Duodenal mucosa (tissue), 2 donors: ENCODE measurements at regions not wholly inside any gene's neighbourhood (a gene's known extent, or its start where the extent isn't known, plus 50 kb on each side); places are given as distances from the start of the nearest gene placed in this dataset.

Experiments
- H3K27ac ChIP-seq: one replicate; pipeline ENCODE4 v1.7.0; 2013; ENCODE audit warnings: low read depth, low read length
- H3K27me3 ChIP-seq, 2 donors: one replicate each; pipeline ENCODE4 v1.7.0; 2013; ENCODE audit warnings: low read length in 2 of 2, control low read depth in 1 of 2; ENCODE audit not compliant: insufficient read depth in 2 of 2, control insufficient read depth in 1 of 2
- H3K36me3 ChIP-seq, 2 donors: one replicate each; pipeline ENCODE4 v1.7.0; 2013; ENCODE audit warnings: low read length in 2 of 2, control low read depth in 1 of 2; ENCODE audit not compliant: insufficient read depth in 2 of 2, control insufficient read depth in 1 of 2
- H3K4me1 ChIP-seq, 2 donors: one replicate each; pipeline ENCODE4 v1.7.0; 2013; ENCODE audit warnings: low read length in 2 of 2, control low read depth in 1 of 2; ENCODE audit not compliant: insufficient read depth in 2 of 2, control insufficient read depth in 1 of 2
- H3K4me3 ChIP-seq, 2 donors: one replicate each; pipeline ENCODE4 v1.7.0; 2013; ENCODE audit warnings: low read length in 2 of 2, low read depth in 1 of 2
- H3K9ac ChIP-seq, 2 donors: one replicate each; pipeline ENCODE4 v1.7.0; 2013; ENCODE audit warnings: low read length in 2 of 2, low read depth in 1 of 2
- H3K9me3 ChIP-seq, 2 donors: one replicate each; pipeline ENCODE4 v1.7.0; 2013; ENCODE audit warnings: low read length in 2 of 2, control low read depth in 1 of 2; ENCODE audit not compliant: control insufficient read depth in 1 of 2

DNA sequence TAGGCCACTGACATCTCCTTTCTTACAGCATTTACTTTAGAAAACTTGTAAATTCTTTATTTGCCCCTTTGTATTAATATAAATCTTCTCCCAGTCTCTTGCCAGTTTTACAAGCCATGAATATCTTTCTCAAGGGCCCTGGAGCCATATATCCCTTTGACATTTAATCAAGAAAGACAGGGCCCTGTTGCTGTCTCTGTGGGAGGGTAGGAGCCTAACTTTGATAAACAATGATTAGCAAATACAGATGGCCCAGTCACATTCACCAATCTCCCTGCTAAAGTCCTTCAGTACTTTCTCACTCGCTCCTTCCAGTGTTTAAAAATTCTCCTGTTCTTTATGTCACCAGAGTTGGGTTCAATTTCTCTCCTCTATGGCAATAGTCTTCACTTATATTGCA, 479.8 kb upstream of the USP15 start:
- Histone ChIP-seq H3K27ac (no peak overlapping the region), H3K4me1 (no peaks in the 10 kb centered on the region), H3K9ac (no peak overlapping the region), H3K9me3 (peaks cover 0 to 2% of the 10 kb centered on the region in 2 donors), H3K36me3 (no peaks in the 10 kb centered on the region), H3K4me3 (no peak overlapping the region), H3K27me3 (no peaks in the 10 kb centered on the region)

DNA sequence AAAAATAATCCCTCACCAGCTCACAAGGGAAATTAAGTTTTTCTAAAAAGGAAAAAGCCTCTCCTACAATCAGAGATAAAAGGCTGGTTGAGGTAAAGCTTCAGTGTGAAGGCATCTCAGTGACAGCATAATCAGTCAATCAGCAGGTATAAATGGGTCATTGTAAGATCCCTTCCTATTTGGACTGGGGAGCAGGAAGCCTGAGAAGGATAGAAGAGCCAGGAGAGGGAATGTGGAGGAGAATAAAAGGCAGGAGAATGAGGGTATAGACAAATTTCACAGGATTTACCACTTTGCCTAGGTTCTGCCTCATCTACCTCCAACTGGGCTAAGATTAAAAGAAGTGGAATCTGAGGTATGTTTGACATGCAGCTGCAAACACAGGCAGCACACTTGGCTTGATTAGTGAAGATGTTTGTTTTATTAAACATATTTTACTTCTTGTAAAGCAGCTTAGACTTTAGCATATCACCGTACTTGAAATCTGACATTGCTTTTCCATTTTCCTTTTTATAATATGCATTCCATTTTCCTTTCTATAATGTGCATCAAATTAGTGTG, 479.1 kb upstream of the USP15 start:
- Histone ChIP-seq H3K9ac (no peak overlapping the region), H3K4me1 (no peaks in the 10 kb centered on the region), H3K9me3 (peaks cover 2 to 5% of the 10 kb centered on the region in 2 donors), H3K27me3 (no peaks in the 10 kb centered on the region), H3K27ac (no peak overlapping the region), H3K4me3 (no peak overlapping the region), H3K36me3 (no peaks in the 10 kb centered on the region)

DNA sequence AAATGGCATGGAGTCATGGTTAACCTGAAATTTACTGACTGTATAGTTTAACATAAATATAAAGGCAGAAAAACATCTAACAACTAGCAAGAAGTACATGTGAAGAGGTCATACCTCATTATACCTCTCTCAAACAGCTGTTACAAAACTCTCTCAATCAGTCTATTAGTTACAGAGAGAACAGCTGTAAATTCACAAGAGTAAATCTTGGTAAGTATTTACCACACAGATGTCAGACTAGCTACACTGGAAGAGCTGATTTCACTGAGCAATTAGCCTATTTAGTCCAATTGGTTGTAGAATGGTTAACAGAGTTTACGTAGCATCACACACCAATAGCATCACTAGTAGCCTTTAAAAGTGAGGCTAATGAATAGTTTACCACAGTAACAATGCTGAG, 463.4 kb upstream of the USP15 start:
- Histone ChIP-seq H3K27ac (no peak overlapping the region), H3K4me3 (no peak overlapping the region), H3K4me1 (no peaks in the 10 kb centered on the region)

DNA sequence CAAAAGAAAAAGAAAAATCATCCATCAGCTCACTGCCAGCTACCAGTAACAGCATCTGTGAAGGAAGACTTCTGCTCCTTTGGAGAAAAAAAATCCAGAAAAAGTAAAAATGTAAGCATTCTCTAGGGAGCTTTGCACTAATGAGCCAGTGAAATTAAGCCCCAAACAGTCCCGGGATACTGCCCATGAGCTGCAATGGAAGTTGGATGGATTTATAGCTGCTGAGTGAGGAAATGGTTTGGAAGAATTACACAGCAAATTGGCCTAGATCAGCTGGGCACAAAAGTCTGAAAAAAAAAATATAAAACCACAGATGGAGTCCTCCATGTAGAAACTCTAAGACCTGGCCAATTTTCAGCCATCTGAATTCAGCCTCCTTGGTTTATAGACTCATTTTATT, 462.9 kb upstream of the USP15 start:
- Histone ChIP-seq H3K4me3 (no peak overlapping the region), H3K27ac (no peak overlapping the region), H3K9ac (no peak overlapping the region), H3K9me3 (peaks cover 0 to 3% of the 10 kb centered on the region in 2 donors), H3K27me3 (no peaks in the 10 kb centered on the region), H3K36me3 (no peaks in the 10 kb centered on the region), H3K4me1 (no peaks in the 10 kb centered on the region)

More for the DNA sequence above, 463.4 kb upstream of the USP15 start:
- Histone ChIP-seq H3K9me3 (peaks cover 0 to 3% of the 10 kb centered on the region in 2 donors), H3K9ac (no peak overlapping the region), H3K27me3 (no peaks in the 10 kb centered on the region), H3K36me3 (no peaks in the 10 kb centered on the region)

DNA sequence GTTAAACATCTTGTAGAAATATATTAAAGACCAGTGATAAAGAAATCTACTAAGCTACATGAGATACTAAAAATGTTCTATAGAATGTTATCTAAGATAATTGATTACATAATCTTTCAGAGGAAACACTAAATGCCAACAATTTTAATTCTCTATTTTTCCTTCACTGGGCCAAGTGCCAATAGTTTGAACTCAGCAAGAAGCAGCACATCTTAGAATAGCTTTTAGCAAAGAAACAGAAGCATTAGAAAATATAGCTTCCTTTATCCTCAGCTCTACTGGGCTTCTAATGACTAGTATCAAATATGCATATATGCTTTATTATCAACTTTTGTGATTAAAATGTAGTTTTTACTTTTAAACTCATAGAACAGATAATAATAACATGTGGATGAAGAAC, 461.4 kb upstream of the USP15 start:
- Histone ChIP-seq H3K9ac (no peak overlapping the region), H3K27ac (no peak overlapping the region), H3K36me3 (no peaks in the 10 kb centered on the region), H3K4me1 (no peaks in the 10 kb centered on the region), H3K9me3 (peaks cover 0 to 3% of the 10 kb centered on the region in 2 donors), H3K27me3 (no peaks in the 10 kb centered on the region), H3K4me3 (no peak overlapping the region)

DNA sequence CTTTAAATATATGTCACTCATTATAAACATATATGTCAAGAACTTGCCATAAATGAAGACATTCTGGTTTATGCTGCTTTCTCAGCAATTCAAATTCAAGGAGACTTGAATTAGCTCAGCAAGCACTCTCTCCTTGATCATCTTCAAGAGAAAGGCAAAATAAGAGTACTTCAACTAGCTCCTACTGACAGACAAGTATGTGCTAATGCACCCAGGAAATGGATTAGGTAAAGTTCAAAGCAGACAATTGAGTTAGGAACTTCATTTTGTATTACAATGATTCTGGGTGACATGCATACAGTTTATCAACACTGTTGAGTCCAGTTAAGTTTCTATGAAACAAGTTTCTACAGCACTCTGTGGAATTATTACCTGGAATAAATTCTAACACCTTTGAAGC, 455.9 kb upstream of the USP15 start:
- no peaks in the 10 kb centered on the region for H3K27me3 ChIP-seq
- H3K4me1 ChIP-seq, result no peaks in the 10 kb centered on the region
- no peak overlapping the region for H3K9ac ChIP-seq
- H3K27ac ChIP-seq, result no peak overlapping the region
- H3K9me3 ChIP-seq, result peaks cover 0 to 6% of the 10 kb centered on the region in 2 donors
- H3K4me3 ChIP-seq, result no peak overlapping the region
- H3K36me3 ChIP-seq, result no peaks in the 10 kb centered on the region

DNA sequence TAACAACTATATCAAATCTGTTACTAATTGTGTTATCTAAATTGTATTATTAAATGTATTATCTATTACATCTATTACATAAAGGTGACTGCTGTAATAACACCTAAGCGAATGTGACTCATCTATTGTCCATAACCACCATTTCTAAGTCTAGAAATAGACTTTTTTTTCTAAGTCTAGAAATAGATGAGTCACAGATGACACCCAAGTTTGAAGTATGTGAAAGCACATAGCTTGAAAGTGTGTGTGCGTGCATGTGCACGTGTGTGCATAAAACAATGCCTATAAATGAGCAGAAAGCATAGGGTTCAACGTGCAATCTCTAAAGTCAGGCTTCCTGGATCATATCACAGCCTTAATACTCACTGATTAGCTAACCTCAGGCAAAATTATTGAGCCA, 451.3 kb upstream of the USP15 start:
- H3K36me3 ChIP-seq, result no peaks in the 10 kb centered on the region
- H3K9ac ChIP-seq, result no peak overlapping the region
- H3K9me3 ChIP-seq, result peaks cover 0 to 3% of the 10 kb centered on the region in 2 donors
- H3K4me1 ChIP-seq, result no peaks in the 10 kb centered on the region
- no peaks in the 10 kb centered on the region for H3K27me3 ChIP-seq
- H3K27ac ChIP-seq, result no peak overlapping the region
- H3K4me3 ChIP-seq, result no peak overlapping the region

DNA sequence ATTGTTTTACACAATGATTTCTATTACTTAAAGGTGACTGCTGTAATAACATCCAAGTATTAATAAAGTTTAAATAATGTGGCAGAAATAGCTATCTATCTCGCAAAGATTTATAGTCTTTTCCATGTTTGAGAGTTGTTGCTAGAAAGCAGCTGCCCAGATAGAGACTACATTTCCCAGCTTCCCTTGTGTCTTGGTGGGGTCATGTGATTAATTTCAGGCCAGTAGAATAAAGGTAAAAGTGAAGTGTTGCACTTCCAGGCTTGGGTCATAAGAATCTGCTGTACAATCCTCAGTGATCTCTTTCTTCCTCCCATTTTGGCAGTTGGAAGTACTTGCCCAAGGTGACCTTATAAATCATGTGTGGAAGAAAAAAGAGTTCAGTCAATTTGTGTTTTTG, 449.7 kb upstream of the USP15 start:
- H3K9ac ChIP-seq, result no peak overlapping the region
- H3K27ac ChIP-seq, result no peak overlapping the region
- no peak overlapping the region for H3K4me3 ChIP-seq
- no peaks in the 10 kb centered on the region for H3K36me3 ChIP-seq
- H3K4me1 ChIP-seq, result no peaks in the 10 kb centered on the region
- no peaks in the 10 kb centered on the region for H3K27me3 ChIP-seq
- peaks cover 0 to 3% of the 10 kb centered on the region in 2 donors for H3K9me3 ChIP-seq

DNA sequence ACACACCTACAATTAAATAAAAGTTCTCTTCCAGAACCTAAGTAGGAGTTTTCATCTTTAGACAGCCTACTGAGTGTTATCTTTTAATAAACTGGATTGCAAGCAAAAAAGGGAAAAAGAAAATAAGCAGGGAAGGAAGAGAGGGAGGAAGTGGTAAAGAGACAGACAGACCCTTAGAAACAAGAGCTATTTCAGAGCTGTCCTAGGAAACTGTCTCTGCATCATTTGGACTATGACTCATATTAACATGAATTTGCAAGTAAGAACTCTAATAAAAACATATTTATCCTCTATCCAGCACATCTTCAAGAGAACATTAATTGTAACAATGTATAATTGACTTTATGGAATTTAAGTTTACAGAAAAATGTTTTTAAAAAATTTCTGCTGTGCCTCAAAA, 438.8 kb upstream of the USP15 start:
- peaks cover 3 to 4% of the 10 kb centered on the region in 2 donors for H3K9me3 ChIP-seq
- no peak overlapping the region for H3K9ac ChIP-seq
- no peaks in the 10 kb centered on the region for H3K36me3 ChIP-seq
- no peaks in the 10 kb centered on the region for H3K27me3 ChIP-seq
- no peak overlapping the region for H3K4me3 ChIP-seq
- H3K4me1 ChIP-seq, result no peaks in the 10 kb centered on the region
- H3K27ac ChIP-seq, result no peak overlapping the region

DNA sequence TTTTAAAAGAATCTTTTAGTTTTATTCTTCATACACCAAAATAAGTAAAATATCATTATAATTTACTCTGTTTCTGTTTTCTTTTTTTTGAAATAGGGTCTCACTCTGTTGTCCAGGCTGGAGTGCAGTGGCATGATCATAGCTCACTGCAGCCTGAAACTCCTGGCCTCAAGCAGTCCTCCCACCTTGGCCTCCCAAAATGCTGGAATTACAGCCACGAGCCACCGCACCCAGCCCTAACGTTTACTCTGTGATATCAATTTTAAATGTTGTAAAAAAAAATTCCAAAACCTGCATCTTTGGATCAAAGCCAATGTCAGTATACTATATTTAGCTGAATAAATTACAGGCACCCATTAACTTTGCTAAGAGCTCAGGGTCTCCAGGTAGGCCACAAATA, 437.1 kb upstream of the USP15 start:
- Histone ChIP-seq H3K9me3 (peaks cover 0 to 4% of the 10 kb centered on the region in 2 donors), H3K4me3 (no peak overlapping the region), H3K36me3 (no peaks in the 10 kb centered on the region), H3K27me3 (no peaks in the 10 kb centered on the region), H3K4me1 (no peaks in the 10 kb centered on the region), H3K27ac (no peak overlapping the region), H3K9ac (no peak overlapping the region)

DNA sequence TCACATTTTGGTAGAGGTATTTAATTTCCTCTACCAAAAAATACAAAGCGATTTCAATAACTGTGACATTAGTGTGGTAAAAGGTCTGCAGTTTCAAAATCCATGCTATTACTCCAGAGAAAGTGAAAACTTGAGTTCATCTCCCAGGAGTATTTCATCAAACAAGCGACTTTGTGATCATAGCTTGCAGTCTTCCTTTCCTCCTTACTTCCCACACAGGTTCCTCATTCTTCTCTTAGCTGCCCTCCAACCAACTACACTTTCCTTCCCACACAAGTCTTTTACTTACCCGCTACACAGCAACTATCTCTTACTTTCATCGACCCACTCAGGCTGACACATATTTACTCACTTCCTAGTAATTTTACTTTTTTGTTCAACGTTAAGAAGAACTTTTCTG, 413.4 kb upstream of the USP15 start:
- H3K27me3 ChIP-seq, result no peaks in the 10 kb centered on the region
- peaks cover 0 to 3% of the 10 kb centered on the region in 2 donors for H3K9me3 ChIP-seq
- no peaks in the 10 kb centered on the region for H3K36me3 ChIP-seq
- no peak overlapping the region for H3K27ac ChIP-seq
- H3K4me3 ChIP-seq, result no peak overlapping the region
- no peaks in the 10 kb centered on the region for H3K4me1 ChIP-seq
- no peak overlapping the region for H3K9ac ChIP-seq
